Suprapubic skin (tissue), 4 donors: ENCODE measurements at regions not wholly inside any gene's neighbourhood (a gene's known extent, or its start where the extent isn't known, plus 50 kb on each side); places are given as distances from the start of the nearest gene placed in this dataset.

Source experiments
- CTCF ChIP-seq, 2 donors: fragments of 200-600 bp in 1 of 2; fragments of 450-650 bp in 1 of 2; sonication (generic) in 1 of 2; IDR thresholded peaks; one replicate each; pipeline ENCODE4 v1.5.1; 2016 to 2019; ENCODE audit warnings: antibody characterized with exemption in 2 of 2, mild to moderate bottlenecking in 1 of 2, moderate library complexity in 1 of 2
- EP300 ChIP-seq: sonication (generic); formaldehyde crosslinking; IDR thresholded peaks from one replicate; pipeline ENCODE4 v1.6.1; 2017; ENCODE audit warnings: antibody characterized with exemption
- POLR2A ChIP-seq, 2 donors: fragments of 450-650 bp; IDR thresholded peaks; one replicate each; pipeline ENCODE4 v1.6.1; 2017; ENCODE audit warnings: antibody characterized with exemption in 2 of 2, mild to moderate bottlenecking in 2 of 2, moderate library complexity in 2 of 2
- POLR2AphosphoS5 ChIP-seq, 3 donors: sonication (generic); formaldehyde crosslinking; IDR thresholded peaks; one replicate each; pipeline ENCODE4 v1.6.1; 2017; ENCODE audit warnings: antibody characterized with exemption in 3 of 3

- TF ChIP-seq CTCF (IDR thresholded peaks at IDR 0.05) = no peak
- no peak for TF ChIP-seq POLR2A (IDR thresholded peaks at IDR 0.05)
- TF ChIP-seq POLR2AphosphoS5 (IDR thresholded peaks at IDR 0.05) = no peak
- no peak for TF ChIP-seq EP300
Observed at GRCh38 chr3:38986901-38987300, 64.8 kb downstream of the SCN11A start.
